H1 (cell line): ENCODE measurements at regions not wholly inside any gene's neighbourhood (a gene's known extent, or its start where the extent isn't known, plus 50 kb on each side); places are given as distances from the start of the nearest gene placed in this dataset.

Experiments
- CTCF ChIA-PET: fragments of 300-600 bp; sonication (Branson Sonifier 250); formaldehyde crosslinking; loops from one replicate; lab custom pipeline; 2021; ENCODE audit not compliant: partially characterized antibody; lab: Charles Lee
- POLR2A ChIA-PET: fragments of 300-600 bp; sonication (Branson Sonifier 250); formaldehyde crosslinking; loops from one replicate; lab custom pipeline; 2021; ENCODE audit warnings: inconsistent platforms; ENCODE audit not compliant: partially characterized antibody; lab: Charles Lee
- DNase-seq, 2 experiments: peaks; one replicate each; pipeline versions ENCODE4 v3.0.0 to v3.0.0-alpha.2; 2010 to 2022; ENCODE audit warnings: low spot score in 2 of 2, low read depth in 1 of 2, mixed read lengths in 1 of 2
- FAIRE-seq: peaks from 2 replicates; lab custom pipeline; 2011; peaks lifted over from hg19 to GRCh38; lab: Jason Lieb, UNC
- H2AFZ ChIP-seq: 2 replicates; pipeline ENCODE4 v1.8.1; 2012; ENCODE audit warnings: low read length, inconsistent platforms
- H2AK5ac ChIP-seq: 2 replicates; pipeline ENCODE4 v1.6.1; 2013; ENCODE audit warnings: low read depth, low read length
- H2BK120ac ChIP-seq: replicated peaks from 2 replicates; pipeline ENCODE3; 2013; ENCODE audit warnings: low read depth, low read length, inconsistent platforms
- H2BK12ac ChIP-seq: 2 replicates; pipeline ENCODE4 v1.6.1; 2013; ENCODE audit warnings: low read depth, low read length
- H2BK15ac ChIP-seq: 2 replicates; pipeline ENCODE4 v1.6.1; 2013; ENCODE audit warnings: low read length
- H2BK20ac ChIP-seq: 2 replicates; pipeline ENCODE4 v1.6.1; 2013; ENCODE audit warnings: low read length
- H2BK5ac ChIP-seq: 2 replicates; pipeline ENCODE4 v1.6.1; 2013; ENCODE audit warnings: low read depth, low read length
- H3K14ac ChIP-seq: 2 replicates; pipeline ENCODE4 v1.6.1; 2013; ENCODE audit warnings: inconsistent platforms; ENCODE audit not compliant: insufficient read length
- H3K18ac ChIP-seq: 2 replicates; pipeline ENCODE4 v1.6.1; 2013; ENCODE audit warnings: low read length; ENCODE audit errors: extremely low read depth
- H3K23ac ChIP-seq: 2 replicates; pipeline ENCODE4 v1.6.1; 2013; ENCODE audit warnings: inconsistent platforms; ENCODE audit not compliant: insufficient read length
- H3K23me2 ChIP-seq: 2 replicates; pipeline ENCODE4 v1.6.1; 2013; ENCODE audit warnings: low read depth, low read length
- H3K27ac ChIP-seq: 2 replicates; pipeline ENCODE4 v1.6.1; 2011; ENCODE audit warnings: low read depth, low read length, inconsistent platforms
- H3K27me3 ChIP-seq, 4 experiments: replicated peaks in 1 of 4; 1 replicate in 1 of 4; 2 replicates in 3 of 4; pipeline versions ENCODE4 v1.6.1 to v1.8.1; 2011 to 2013; ENCODE audit warnings: low read length in 3 of 4, mild to moderate bottlenecking in 3 of 4, inconsistent platforms in 2 of 4, mixed read lengths in 2 of 4, moderate library complexity in 1 of 4; ENCODE audit not compliant: control insufficient read depth in 3 of 4, insufficient read depth in 3 of 4; ENCODE audit errors: extremely low read depth in 1 of 4
- H3K36me3 ChIP-seq, 4 experiments: 2 replicates each; pipeline versions ENCODE4 v1.6.1 to v1.8.1; 2011 to 2013; ENCODE audit warnings: mild to moderate bottlenecking in 4 of 4, low read length in 3 of 4, moderate library complexity in 2 of 4, control low read depth in 1 of 4, inconsistent platforms in 1 of 4; ENCODE audit not compliant: insufficient read depth in 4 of 4, control insufficient read depth in 2 of 4
- H3K4ac ChIP-seq: replicated peaks from 2 replicates; pipeline ENCODE3; 2013; ENCODE audit warnings: low read length, low read depth, mixed read lengths, inconsistent platforms; ENCODE audit not compliant: insufficient read length
- H3K4me1 ChIP-seq, 4 experiments: replicated peaks in 1 of 4; 1 replicate in 1 of 4; 2 replicates in 3 of 4; pipeline versions ENCODE4 v1.6.1 to v1.8.1; 2011 to 2013; ENCODE audit warnings: low read length in 3 of 4, inconsistent platforms in 2 of 4, mixed read lengths in 1 of 4; ENCODE audit not compliant: insufficient read depth in 4 of 4, control insufficient read depth in 3 of 4
- H3K4me2 ChIP-seq, 2 experiments: 2 replicates each; pipeline versions ENCODE4 v1.6.1 to v1.8.1; 2011 to 2013; ENCODE audit warnings: low read depth in 2 of 2, low read length in 2 of 2, control low read depth in 1 of 2, inconsistent platforms in 1 of 2, mild to moderate bottlenecking in 1 of 2; ENCODE audit not compliant: insufficient read depth in 1 of 2
- H3K4me3 ChIP-seq, 4 experiments: fragments of 200-600, 300-600 bp in 1 of 4; sonication (generic), shearing (Covaris generic), sonication (Bioruptor Twin) in 1 of 4; 2 replicates each; pipeline versions ENCODE4 v1.5.1 to v1.8.1; 2011 to 2016; ENCODE audit warnings: low read length in 4 of 4, low read depth in 3 of 4, control low read depth in 2 of 4, inconsistent platforms in 2 of 4, mild to moderate bottlenecking in 2 of 4, mixed read lengths in 1 of 4, moderate library complexity in 1 of 4; ENCODE audit not compliant: insufficient read depth in 2 of 4; ENCODE audit errors: extremely low read depth in 1 of 4
- H3K56ac ChIP-seq: replicated peaks from 2 replicates; pipeline ENCODE3; 2013; ENCODE audit warnings: low read depth, mild to moderate bottlenecking, mixed read lengths, low read length, inconsistent platforms; ENCODE audit not compliant: insufficient read length
- H3K79me1 ChIP-seq: 2 replicates; pipeline ENCODE4 v1.6.1; 2013; ENCODE audit warnings: low read depth, low read length, control low read depth
- H3K79me2 ChIP-seq, 2 experiments: 2 replicates each; pipeline versions ENCODE4 v1.6.1 to v1.8.1; 2012 to 2013; ENCODE audit warnings: low read length in 2 of 2, mild to moderate bottlenecking in 2 of 2, inconsistent platforms in 1 of 2; ENCODE audit not compliant: insufficient read depth in 2 of 2, control insufficient read depth in 1 of 2
- H3K9ac ChIP-seq, 4 experiments: replicated peaks in 1 of 4; 1 replicate in 1 of 4; 2 replicates in 3 of 4; pipeline versions ENCODE4 v1.6.1 to v1.8.1; 2011 to 2013; ENCODE audit warnings: low read depth in 3 of 4, low read length in 3 of 4, control low read depth in 2 of 4, mild to moderate bottlenecking in 2 of 4, moderate library complexity in 2 of 4, inconsistent platforms in 1 of 4; ENCODE audit errors: extremely low read depth in 1 of 4
- H3K9me3 ChIP-seq, 2 experiments: 2 replicates each; pipeline versions ENCODE4 v1.6.1 to v1.8.1; 2012 to 2013; ENCODE audit warnings: mild to moderate bottlenecking in 2 of 2, moderate library complexity in 2 of 2, control low read depth in 1 of 2, inconsistent platforms in 1 of 2, low read depth in 1 of 2, low read length in 1 of 2, mixed read lengths in 1 of 2; ENCODE audit not compliant: insufficient read depth in 2 of 2
- H4K20me1 ChIP-seq, 2 experiments: replicated peaks in 1 of 2; 2 replicates each; pipeline versions ENCODE3 to v1.8.1; 2011 to 2013; ENCODE audit warnings: inconsistent platforms in 2 of 2, low read length in 2 of 2, mild to moderate bottlenecking in 1 of 2; ENCODE audit not compliant: insufficient read depth in 2 of 2, control insufficient read depth in 1 of 2
- H4K5ac ChIP-seq: 2 replicates; pipeline ENCODE4 v1.6.1; 2013; ENCODE audit warnings: low read length, low read depth, mixed read lengths, inconsistent platforms; ENCODE audit not compliant: insufficient read length
- H4K8ac ChIP-seq: 2 replicates; pipeline ENCODE4 v1.8.0; 2013; ENCODE audit warnings: mild to moderate bottlenecking, moderate library complexity, low read length, inconsistent platforms; ENCODE audit not compliant: insufficient read depth; ENCODE audit errors: extremely low read depth
- H4K91ac ChIP-seq: replicated peaks from 2 replicates; pipeline ENCODE3; 2013; ENCODE audit warnings: low read length, mixed read lengths, inconsistent platforms; ENCODE audit not compliant: insufficient read length
- ASH2L ChIP-seq: fragments of 200-600, 300-600 bp; sonication (generic); IDR thresholded peaks from one replicate; pipeline ENCODE4 v1.7.1; 2017; ENCODE audit warnings: low read length
- CHD1 ChIP-seq: IDR thresholded peaks from 2 replicates; pipeline ENCODE4 v1.6.1; 2012; ENCODE audit warnings: low read depth, low read length, improper control_type of control experiment
- EGR1 ChIP-seq: IDR thresholded peaks from 2 replicates; pipeline ENCODE4 v1.6.1; 2011; ENCODE audit warnings: low read depth, low read length, borderline replicate concordance
- EZH2 ChIP-seq: fragments of 200-600 bp; sonication (generic); IDR thresholded peaks from 2 replicates; pipeline ENCODE4 v1.7.1; 2012; ENCODE audit warnings: low read depth, mild to moderate bottlenecking, moderate library complexity, low read length, inconsistent platforms; ENCODE audit not compliant: severe bottlenecking
- FOSL1 ChIP-seq: IDR thresholded peaks from 2 replicates; pipeline ENCODE4 v1.6.1; 2011; ENCODE audit warnings: mild to moderate bottlenecking, low read depth, low read length, moderate library complexity; ENCODE audit not compliant: insufficient read depth
- GTF2F1 ChIP-seq: IDR thresholded peaks from 2 replicates; pipeline ENCODE4 v1.6.1; 2012; ENCODE audit warnings: low read depth, low read length, improper control_type of control experiment, borderline replicate concordance
- HDAC2 ChIP-seq, 2 experiments: fragments of 300-600 bp in 1 of 2; sonication (generic) in 1 of 2; IDR thresholded peaks; 2 replicates each; pipeline ENCODE4 v1.6.1; 2011 to 2012; ENCODE audit warnings: low read depth in 2 of 2, low read length in 2 of 2, mild to moderate bottlenecking in 2 of 2, moderate library complexity in 2 of 2, borderline replicate concordance in 1 of 2, inconsistent platforms in 1 of 2
- RAD21 ChIP-seq, 2 experiments: IDR thresholded peaks in 1 of 2; conservative IDR thresholded peaks in 1 of 2; 2 replicates each; pipeline ENCODE4 v1.6.1; 2011; ENCODE audit warnings: low read depth in 2 of 2, low read length in 2 of 2, improper control_type of control experiment in 1 of 2, inconsistent platforms in 1 of 2, mild to moderate bottlenecking in 1 of 2, moderate library complexity in 1 of 2
- SIRT6 ChIP-seq: IDR thresholded peaks from one replicate; pipeline ENCODE4 v1.7.1; 2012; ENCODE audit warnings: low read length, inconsistent platforms
- WGBS, 2 experiments: shearing (Covaris generic) in 1 of 2; methylation state at CpG; one replicate each; pipeline versions ENCODE4 v1.1.6 to v1.1.7; 2013 to 2015; ENCODE audit warnings: low lambda C conversion rate in 2 of 2, mixed read lengths in 2 of 2, inconsistent platforms in 1 of 2, low coverage in 1 of 2, missing lambda C conversion rate in 1 of 2; ENCODE audit not compliant: insufficient replicate concordance in 2 of 2, insufficient coverage in 1 of 2, insufficient read length in 1 of 2; ENCODE audit errors: extremely low coverage in 1 of 2, missing lambda C conversion rate in 1 of 2; 5-methylcytosine and 5-hydroxymethylcytosine counted together
- TF ChIP-seq, protein P1 (sequence below): IDR thresholded peaks from 2 replicates; pipeline ENCODE4 v1.6.1; 2012; ENCODE audit warnings: inconsistent platforms
- TF ChIP-seq, protein P2 (sequence below): IDR thresholded peaks from 2 replicates; pipeline ENCODE4 v1.6.1; 2012; ENCODE audit warnings: low read length, inconsistent platforms

DNA sequence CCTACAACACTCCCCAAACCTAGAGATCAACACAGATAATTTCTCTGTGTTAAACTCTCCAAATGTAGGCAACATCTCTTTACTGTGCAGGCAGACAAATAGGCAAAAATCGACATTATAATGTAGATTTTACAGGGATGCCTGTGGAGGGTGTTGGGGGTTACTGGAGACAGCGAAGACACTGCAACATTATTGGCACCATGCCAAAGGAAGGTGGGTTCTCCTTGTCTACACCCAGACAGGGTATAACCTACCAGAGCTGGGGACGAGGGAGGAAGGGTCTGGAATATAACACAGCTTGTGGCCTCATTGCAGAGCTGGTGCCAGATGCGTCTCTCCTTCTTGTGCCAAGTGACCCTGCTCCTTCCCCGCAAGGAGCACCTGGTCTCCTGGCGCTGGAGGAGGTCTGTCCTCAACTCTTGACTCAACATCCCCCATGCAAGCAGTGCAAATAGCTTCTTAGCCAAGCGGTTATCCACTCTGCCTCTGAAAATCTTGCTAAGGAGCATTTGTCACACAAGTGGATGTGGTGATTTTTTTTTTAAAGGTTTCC, 404.0 kb downstream of the PRDM2 start:
- 86% methylated on average over 7 of the region's 7 CpGs; no CpG with 5 or more reads in 1 of the 2 experiments for WGBS, 2 experiments
- H2AFZ ChIP-seq = no peak overlapping the region
- no peaks in the 10 kb centered on the region for H4K20me1 ChIP-seq
- no peak overlapping the region for H3K27ac ChIP-seq
- no peak overlapping the region for H3K9ac ChIP-seq
- no peak for DNase-seq
- H3K4me3 ChIP-seq = no peak overlapping the region
- H3K23me2 ChIP-seq = no peaks in the 10 kb centered on the region; the same call in 1 of the 2 replicates
- no peak overlapping the region for H2BK15ac ChIP-seq
- H3K18ac ChIP-seq = no peak overlapping the region
- no peaks in the 10 kb centered on the region for H3K9me3 ChIP-seq
- no peak overlapping the region for H4K8ac ChIP-seq
- ChIA-PET POLR2A (no interaction called here), CTCF (interaction anchor here (1.2 to 2.2 kb wide), 3 partner anchors 10 to 139 kb away, joined by 3 to 7 read pairs (median 4); no protein-coding TSS in a partner anchor)
- no peak overlapping the region for H2BK120ac ChIP-seq
- no peak overlapping the region for H4K5ac ChIP-seq
- no peaks in the 10 kb centered on the region; a peak in 1 of 7 replicates for H3K27me3 ChIP-seq
- H3K56ac ChIP-seq = no peak overlapping the region
- H3K79me1 ChIP-seq = no peaks in the 10 kb centered on the region
- no peak overlapping the region for H2BK20ac ChIP-seq
- no peak overlapping the region for H2AK5ac ChIP-seq
- no peak overlapping the region for H3K4ac ChIP-seq
- peaks cover 0 to 4% (median 1%) of the 10 kb centered on the region in 4 experiments; a peak in 1 of 7 replicates for H3K4me1 ChIP-seq
- no peak overlapping the region for H3K14ac ChIP-seq
- H3K23ac ChIP-seq = no peak overlapping the region
- H2BK5ac ChIP-seq = no peak overlapping the region
- no peak for FAIRE-seq
- H3K79me2 ChIP-seq = no peaks in the 10 kb centered on the region; a peak in 1 of 4 replicates
- H3K36me3 ChIP-seq = no peaks in the 10 kb centered on the region
- H4K91ac ChIP-seq = no peak overlapping the region
- H3K4me2 ChIP-seq = no peak overlapping the region
- H2BK12ac ChIP-seq = no peak overlapping the region
- TF ChIP-seq HDAC2 (IDR thresholded peaks at IDR 0.05; ENCODE audit: borderline replicate concordance in 1 of 2, low read depth in 2 of 2, low read length in 2 of 2) = no peak
- TF ChIP-seq RAD21 (IDR thresholded peaks at IDR 0.05 in 1 of 2, conservative IDR thresholded peaks at IDR 0.05 in 1 of 2; ENCODE audit: low read depth in 2 of 2, low read length in 2 of 2) = no peak
- TF ChIP-seq EZH2 = no peak
- no peak for TF ChIP-seq EGR1
- TF ChIP-seq SIRT6 = no peak
- no peak for TF ChIP-seq ASH2L
- TF ChIP-seq GTF2F1 = no peak
- no peak for TF ChIP-seq FOSL1
- TF ChIP-seq CHD1 = no peak
- TF ChIP-seq, protein P1, sequence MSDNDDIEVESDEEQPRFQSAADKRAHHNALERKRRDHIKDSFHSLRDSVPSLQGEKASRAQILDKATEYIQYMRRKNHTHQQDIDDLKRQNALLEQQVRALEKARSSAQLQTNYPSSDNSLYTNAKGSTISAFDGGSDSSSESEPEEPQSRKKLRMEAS = no peak
- TF ChIP-seq, protein P2, sequence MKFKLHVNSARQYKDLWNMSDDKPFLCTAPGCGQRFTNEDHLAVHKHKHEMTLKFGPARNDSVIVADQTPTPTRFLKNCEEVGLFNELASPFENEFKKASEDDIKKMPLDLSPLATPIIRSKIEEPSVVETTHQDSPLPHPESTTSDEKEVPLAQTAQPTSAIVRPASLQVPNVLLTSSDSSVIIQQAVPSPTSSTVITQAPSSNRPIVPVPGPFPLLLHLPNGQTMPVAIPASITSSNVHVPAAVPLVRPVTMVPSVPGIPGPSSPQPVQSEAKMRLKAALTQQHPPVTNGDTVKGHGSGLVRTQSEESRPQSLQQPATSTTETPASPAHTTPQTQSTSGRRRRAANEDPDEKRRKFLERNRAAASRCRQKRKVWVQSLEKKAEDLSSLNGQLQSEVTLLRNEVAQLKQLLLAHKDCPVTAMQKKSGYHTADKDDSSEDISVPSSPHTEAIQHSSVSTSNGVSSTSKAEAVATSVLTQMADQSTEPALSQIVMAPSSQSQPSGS = no peak
